PFSK-1 (cell line): ENCODE measurements at regions not wholly inside any gene's neighbourhood (a gene's known extent, or its start where the extent isn't known, plus 50 kb on each side); places are given as distances from the start of the nearest gene placed in this dataset.

Source experiments
- FOXP2 ChIP-seq: optimal IDR thresholded peaks from 2 replicates; pipeline ENCODE3; 2011; ENCODE audit warnings: borderline replicate concordance, control low read depth, inconsistent platforms; ENCODE audit not compliant: insufficient read depth; ENCODE audit errors: extremely low read length, extremely low read depth
- POLR2AphosphoS5 ChIP-seq: IDR thresholded peaks from 2 replicates; pipeline ENCODE4 v1.6.1; 2012; ENCODE audit warnings: low read depth, mild to moderate bottlenecking, control low read depth, low read length, moderate library complexity
- TAF1 ChIP-seq: IDR thresholded peaks from 2 replicates; pipeline ENCODE4 v1.6.1; 2012; ENCODE audit warnings: low read length, control low read depth, borderline replicate concordance; ENCODE audit not compliant: insufficient read depth

GRCh38 chr2:143893371-143893770 is 626.5 kb downstream of the ZEB2 start:
- TF ChIP-seq FOXP2 (no peak), TAF1 (no peak), POLR2AphosphoS5 (no peak)
